ENCODE measurements at regions not wholly inside any gene's neighbourhood (a gene's known extent, or its start where the extent isn't known, plus 50 kb on each side); places are given as distances from the start of the nearest gene placed in this dataset.
A peak's percentile ranks its signal among the peaks of the same experiment; 100 is the strongest.

DNA sequence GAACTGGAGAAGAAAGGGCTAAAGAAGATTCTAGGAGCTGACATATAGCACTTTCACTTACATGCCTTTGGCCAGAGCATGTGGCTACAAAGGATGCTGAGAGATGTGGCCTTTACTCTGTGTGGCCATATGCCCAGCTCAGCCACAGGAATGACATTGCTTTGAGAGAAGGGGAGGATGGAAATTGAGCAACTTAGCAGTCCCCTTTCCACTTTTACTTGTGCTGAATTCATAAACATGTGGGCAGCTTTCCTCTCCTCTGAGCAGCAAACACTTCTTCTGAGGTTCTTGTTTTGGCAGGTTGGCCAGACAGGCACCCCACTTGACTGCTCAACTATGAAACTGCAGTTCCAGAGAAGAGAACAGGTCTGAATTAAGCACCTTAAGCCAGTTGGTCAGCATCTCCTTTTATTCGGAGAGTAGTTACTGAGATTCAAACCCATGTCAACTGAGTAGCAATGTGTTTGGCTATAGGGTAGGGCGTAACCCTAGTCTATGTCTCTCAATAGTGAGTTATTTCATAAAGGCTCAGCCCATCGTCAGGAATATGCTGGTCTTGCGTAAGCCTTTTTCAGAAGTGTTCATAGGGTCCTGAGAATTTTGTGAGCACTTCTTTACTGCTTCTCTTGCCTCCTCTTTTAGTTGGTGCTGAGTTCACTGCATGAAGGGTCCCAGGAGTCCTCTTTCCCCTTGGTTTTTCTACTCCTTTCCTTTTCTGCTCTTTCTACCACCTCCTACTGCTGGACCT, 134.5 kb downstream of the PALM2AKAP2 start:
- Mint-ChIP-seq H3K27ac (peak overlapping the region in 1 of 3 donors; percentile 20), H3K9me3 (no peaks in the 10 kb centered on the region), H3K4me1 (peaks cover 13 to 22% (median 17%) of the 10 kb centered on the region in 4 donors), H3K27me3 (no peaks in the 10 kb centered on the region), H3K4me3 (no peak overlapping the region), H3K36me3 (no peaks in the 10 kb centered on the region)
- H3K4me1 ChIP-seq (ENCODE audit: control insufficient read depth, insufficient read depth, low read length, poor library complexity, severe bottlenecking) = peaks cover 16% of the 10 kb centered on the region
- no peak overlapping the region for H3K27ac ChIP-seq (ENCODE audit: insufficient read depth, low read length, poor library complexity, severe bottlenecking)
- no peak for DNase-seq
- H3K36me3 ChIP-seq (ENCODE audit: control insufficient read depth, insufficient read depth, low read length) = no peaks in the 10 kb centered on the region
- no peaks in the 10 kb centered on the region for H3K9me3 ChIP-seq (ENCODE audit: control insufficient read depth in 2 of 2, low read length in 2 of 2)
- ATAC-seq (ENCODE audit: low read depth in 2 of 2) = no peak
- no peaks in the 10 kb centered on the region for H3K27me3 ChIP-seq (ENCODE audit: control insufficient read depth, insufficient read depth, low read length)
- H3K4me3 ChIP-seq (ENCODE audit: low read depth, low read length) = no peak overlapping the region

DNA sequence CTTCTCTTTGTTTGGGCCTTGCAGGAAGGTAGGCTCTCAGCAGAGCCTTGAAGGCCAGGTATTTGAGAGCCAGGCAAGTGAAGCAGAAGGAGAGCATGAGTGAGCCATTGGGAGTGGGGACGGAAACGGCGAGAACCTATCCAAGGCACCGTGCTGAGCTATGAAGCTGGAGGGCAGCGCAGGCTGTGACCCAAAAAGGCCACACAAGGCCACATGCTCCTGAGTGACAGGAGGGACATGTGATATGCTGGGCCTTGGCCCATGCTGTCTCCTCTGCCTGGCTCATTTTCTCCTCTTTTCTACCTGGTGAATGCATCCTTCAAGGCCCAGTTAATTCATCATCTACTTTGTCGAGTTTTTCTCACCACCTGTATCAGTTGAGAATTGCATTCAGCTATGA, 136.3 kb downstream of the PALM2AKAP2 start:
- Histone ChIP-seq H3K4me3 (ENCODE audit: low read depth, low read length) (no peak overlapping the region), H3K27ac (ENCODE audit: insufficient read depth, low read length, poor library complexity, severe bottlenecking) (no peak overlapping the region), H3K9me3 (ENCODE audit: control insufficient read depth in 2 of 2, low read length in 2 of 2) (no peaks in the 10 kb centered on the region), H3K4me1 (ENCODE audit: control insufficient read depth, insufficient read depth, low read length, poor library complexity, severe bottlenecking) (peaks cover 16% of the 10 kb centered on the region), H3K36me3 (ENCODE audit: control insufficient read depth, insufficient read depth, low read length) (no peaks in the 10 kb centered on the region), H3K27me3 (ENCODE audit: control insufficient read depth, insufficient read depth, low read length) (no peaks in the 10 kb centered on the region)
- Mint-ChIP-seq H3K27me3 (no peaks in the 10 kb centered on the region), H3K36me3 (no peaks in the 10 kb centered on the region), H3K27ac (peak overlapping the region in 1 of 3 donors; percentile 96), H3K4me3 (no peak overlapping the region), H3K4me1 (peaks cover 15 to 26% (median 20%) of the 10 kb centered on the region in 4 donors), H3K9me3 (no peaks in the 10 kb centered on the region)
- ATAC-seq (ENCODE audit: low read depth in 2 of 2) = no peak
- DNase-seq = no peak

DNA sequence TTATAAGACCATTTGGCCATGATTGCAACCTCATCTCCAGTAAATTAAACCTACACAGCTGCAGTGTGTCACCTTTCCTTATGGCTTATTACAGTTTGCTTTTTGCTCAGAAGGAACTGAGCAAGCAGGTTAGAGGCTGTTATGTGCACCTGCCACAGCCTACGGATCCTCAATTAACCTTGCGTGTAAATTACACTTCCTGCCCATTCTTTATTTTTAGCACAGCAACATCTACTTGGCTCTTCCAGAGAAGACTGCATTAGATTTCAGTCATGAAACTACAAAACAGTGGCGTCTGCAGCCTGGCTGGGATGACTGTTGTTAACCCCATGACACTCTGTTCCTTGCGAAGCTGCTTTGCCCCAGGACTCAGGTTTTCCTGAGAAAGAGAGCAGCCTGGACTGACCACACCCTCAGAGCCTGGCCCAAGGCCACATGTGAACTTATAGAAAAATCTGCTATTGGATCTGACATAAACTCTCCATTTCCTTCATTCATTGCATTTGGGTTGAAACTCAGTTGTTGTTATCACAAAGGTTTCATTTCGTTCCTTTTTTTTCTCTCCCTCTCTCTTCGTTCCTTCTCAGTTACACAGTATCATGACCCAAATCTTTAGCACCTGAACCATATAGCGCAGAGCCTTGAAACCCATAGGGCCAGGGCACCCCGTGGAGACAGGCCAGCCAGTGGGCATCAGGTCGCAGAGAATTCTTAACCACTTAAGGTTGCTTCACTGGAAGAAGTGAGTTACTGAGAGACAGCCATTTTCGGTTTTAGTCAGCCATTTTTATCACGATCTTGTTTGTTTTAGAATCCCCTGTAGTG, 138.6 kb downstream of the PALM2AKAP2 start:
- Histone ChIP-seq H3K9me3 (ENCODE audit: control insufficient read depth in 2 of 2, low read length in 2 of 2) (no peaks in the 10 kb centered on the region), H3K27ac (ENCODE audit: insufficient read depth, low read length, poor library complexity, severe bottlenecking) (peak overlapping the region; percentile 34), H3K27me3 (ENCODE audit: control insufficient read depth, insufficient read depth, low read length) (no peaks in the 10 kb centered on the region), H3K4me3 (ENCODE audit: low read depth, low read length) (peak overlapping the region; percentile 71), H3K4me1 (ENCODE audit: control insufficient read depth, insufficient read depth, low read length, poor library complexity, severe bottlenecking) (peaks cover 16% of the 10 kb centered on the region), H3K36me3 (ENCODE audit: control insufficient read depth, insufficient read depth, low read length) (no peaks in the 10 kb centered on the region)
- DNase-seq = peak in 2 of 3 donors; percentile 35 to 86
- Mint-ChIP-seq H3K36me3 (no peaks in the 10 kb centered on the region), H3K4me1 (peaks cover 15 to 26% (median 22%) of the 10 kb centered on the region in 4 donors), H3K4me3 (peak overlapping the region; percentile 55 to 79 (median 74)), H3K9me3 (no peaks in the 10 kb centered on the region), H3K27ac (peak overlapping the region; percentile 87 to 97 (median 96)), H3K27me3 (no peaks in the 10 kb centered on the region)
- ATAC-seq (ENCODE audit: low read depth in 2 of 2) = peak; percentile 73 to 85

DNA sequence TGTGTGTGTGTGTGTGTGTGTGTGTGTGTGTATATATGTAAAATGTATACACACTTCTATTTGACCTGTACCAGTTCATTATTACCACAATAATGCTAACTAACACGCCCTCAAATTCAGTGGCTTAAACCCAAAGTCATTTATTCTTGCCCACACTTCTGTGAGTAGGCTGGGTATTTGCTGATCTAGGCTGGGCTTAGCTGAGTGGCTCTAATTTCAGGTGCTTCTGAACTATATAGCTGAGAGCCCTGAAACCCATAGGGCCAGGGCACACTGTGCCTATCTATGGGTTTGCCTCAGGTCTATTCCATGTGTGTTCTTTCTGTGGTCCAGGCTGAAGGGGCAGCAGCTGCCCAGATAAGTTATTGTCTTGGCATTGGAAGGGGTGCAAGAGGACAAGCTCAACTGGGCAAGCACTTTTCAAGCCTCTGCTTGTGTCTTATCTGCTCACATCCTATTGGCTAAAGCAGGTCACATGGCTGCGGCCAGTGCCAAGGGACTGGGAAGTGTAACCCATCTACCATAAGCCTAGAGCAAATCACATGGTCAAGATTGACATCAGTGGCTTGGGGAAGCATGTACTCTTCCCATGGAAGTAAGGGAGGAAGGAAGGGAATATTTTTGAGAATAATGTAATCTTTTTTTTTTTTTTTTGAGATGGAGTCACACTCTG, 139.9 kb downstream of the PALM2AKAP2 start:
- H3K4me1 Mint-ChIP-seq = peaks cover 15 to 26% (median 22%) of the 10 kb centered on the region in 4 donors
- no peak overlapping the region for H3K4me3 Mint-ChIP-seq
- no peaks in the 10 kb centered on the region for H3K27me3 Mint-ChIP-seq
- Histone ChIP-seq H3K36me3 (ENCODE audit: control insufficient read depth, insufficient read depth, low read length) (no peaks in the 10 kb centered on the region), H3K4me1 (ENCODE audit: control insufficient read depth, insufficient read depth, low read length, poor library complexity, severe bottlenecking) (peaks cover 16% of the 10 kb centered on the region), H3K9me3 (ENCODE audit: control insufficient read depth in 2 of 2, low read length in 2 of 2) (no peaks in the 10 kb centered on the region), H3K27ac (ENCODE audit: insufficient read depth, low read length, poor library complexity, severe bottlenecking) (no peak overlapping the region), H3K27me3 (ENCODE audit: control insufficient read depth, insufficient read depth, low read length) (no peaks in the 10 kb centered on the region), H3K4me3 (ENCODE audit: low read depth, low read length) (no peak overlapping the region)
- H3K36me3 Mint-ChIP-seq = no peaks in the 10 kb centered on the region
- peak overlapping the region in 2 of 3 donors; percentile 6 to 39 for H3K27ac Mint-ChIP-seq
- DNase-seq = no peak
- no peaks in the 10 kb centered on the region for H3K9me3 Mint-ChIP-seq
- ATAC-seq (ENCODE audit: low read depth in 2 of 2) = no peak

DNA sequence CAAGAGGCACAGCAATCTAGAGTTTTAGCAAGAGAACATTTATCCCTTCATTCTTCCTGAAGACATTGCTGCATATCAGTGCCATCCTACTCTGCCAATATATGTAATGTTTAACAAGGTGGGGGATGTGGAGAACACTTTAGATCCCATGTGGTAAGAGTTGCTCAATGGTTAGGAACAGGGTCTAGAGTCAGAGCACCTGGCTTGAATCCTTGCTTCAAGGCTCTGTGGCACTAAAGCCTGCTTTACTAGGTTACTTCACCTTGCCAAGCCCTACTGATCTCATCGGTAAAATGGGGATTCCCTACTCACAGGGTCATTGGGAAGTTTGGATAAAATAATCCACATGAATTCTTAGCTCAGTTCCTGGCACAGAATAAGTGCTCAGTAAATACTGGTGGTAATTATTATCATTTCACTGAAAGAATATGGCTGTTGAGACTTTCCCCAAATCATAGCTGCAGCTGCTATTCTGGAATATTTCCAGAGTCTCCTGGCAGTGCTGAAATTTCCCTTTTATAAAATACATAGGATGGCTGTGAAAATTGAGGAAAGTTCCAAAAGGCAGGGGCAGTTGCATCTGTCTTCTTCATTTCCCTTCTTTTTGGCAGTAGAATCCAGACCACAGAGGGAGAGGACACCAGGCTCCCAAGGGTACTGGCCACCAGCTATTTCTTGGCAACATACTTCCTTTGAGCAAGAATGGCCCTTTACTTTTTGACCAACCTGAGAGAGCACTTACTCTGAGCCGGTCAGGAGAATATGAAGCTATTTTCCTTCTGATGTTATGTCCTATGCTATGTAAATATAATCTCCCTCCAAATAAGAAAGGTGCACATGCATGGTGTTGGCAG, 142.8 kb downstream of the PALM2AKAP2 start:
- Histone ChIP-seq H3K27ac (ENCODE audit: insufficient read depth, low read length, poor library complexity, severe bottlenecking) (no peak overlapping the region), H3K4me3 (ENCODE audit: low read depth, low read length) (no peak overlapping the region), H3K4me1 (ENCODE audit: control insufficient read depth, insufficient read depth, low read length, poor library complexity, severe bottlenecking) (peaks cover 16% of the 10 kb centered on the region), H3K27me3 (ENCODE audit: control insufficient read depth, insufficient read depth, low read length) (no peaks in the 10 kb centered on the region), H3K9me3 (ENCODE audit: control insufficient read depth in 2 of 2, low read length in 2 of 2) (no peaks in the 10 kb centered on the region), H3K36me3 (ENCODE audit: control insufficient read depth, insufficient read depth, low read length) (no peaks in the 10 kb centered on the region)
- no peak for DNase-seq
- Mint-ChIP-seq H3K4me1 (peaks cover 13 to 19% (median 16%) of the 10 kb centered on the region in 4 donors), H3K36me3 (no peaks in the 10 kb centered on the region), H3K9me3 (no peaks in the 10 kb centered on the region), H3K27ac (peak overlapping the region in 1 of 3 donors; percentile 20), H3K4me3 (peak overlapping the region in 1 of 4 donors; percentile 38), H3K27me3 (no peaks in the 10 kb centered on the region)
- ATAC-seq (ENCODE audit: low read depth in 2 of 2) = no peak

DNA sequence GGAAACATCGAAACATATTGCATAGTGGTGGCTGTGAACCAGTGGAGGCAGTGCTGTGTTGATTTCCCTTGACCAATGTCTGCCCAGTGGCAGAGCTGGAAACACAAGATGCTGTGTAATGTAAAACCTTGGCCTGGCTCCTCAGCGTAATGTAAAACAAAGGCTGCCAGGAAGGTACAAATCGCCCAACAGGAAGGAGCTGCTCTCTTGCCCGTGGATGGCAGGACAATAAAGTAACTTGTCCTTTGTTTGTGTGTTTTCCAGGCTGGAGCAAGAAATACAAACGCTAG, 143.4 kb downstream of the PALM2AKAP2 start:
- Mint-ChIP-seq H3K4me3 (no peak overlapping the region), H3K27ac (peak overlapping the region in 1 of 3 donors; percentile 20), H3K36me3 (no peaks in the 10 kb centered on the region), H3K9me3 (no peaks in the 10 kb centered on the region), H3K4me1 (peaks cover 7 to 15% (median 12%) of the 10 kb centered on the region in 4 donors), H3K27me3 (no peaks in the 10 kb centered on the region)
- H3K4me1 ChIP-seq (ENCODE audit: control insufficient read depth, insufficient read depth, low read length, poor library complexity, severe bottlenecking) = peaks cover 11% of the 10 kb centered on the region
- H3K36me3 ChIP-seq (ENCODE audit: control insufficient read depth, insufficient read depth, low read length) = no peaks in the 10 kb centered on the region
- no peak for DNase-seq
- no peaks in the 10 kb centered on the region for H3K9me3 ChIP-seq (ENCODE audit: control insufficient read depth in 2 of 2, low read length in 2 of 2)
- H3K27ac ChIP-seq (ENCODE audit: insufficient read depth, low read length, poor library complexity, severe bottlenecking) = no peak overlapping the region
- no peak overlapping the region for H3K4me3 ChIP-seq (ENCODE audit: low read depth, low read length)
- no peaks in the 10 kb centered on the region for H3K27me3 ChIP-seq (ENCODE audit: control insufficient read depth, insufficient read depth, low read length)
- no peak for ATAC-seq (ENCODE audit: low read depth in 2 of 2)

DNA sequence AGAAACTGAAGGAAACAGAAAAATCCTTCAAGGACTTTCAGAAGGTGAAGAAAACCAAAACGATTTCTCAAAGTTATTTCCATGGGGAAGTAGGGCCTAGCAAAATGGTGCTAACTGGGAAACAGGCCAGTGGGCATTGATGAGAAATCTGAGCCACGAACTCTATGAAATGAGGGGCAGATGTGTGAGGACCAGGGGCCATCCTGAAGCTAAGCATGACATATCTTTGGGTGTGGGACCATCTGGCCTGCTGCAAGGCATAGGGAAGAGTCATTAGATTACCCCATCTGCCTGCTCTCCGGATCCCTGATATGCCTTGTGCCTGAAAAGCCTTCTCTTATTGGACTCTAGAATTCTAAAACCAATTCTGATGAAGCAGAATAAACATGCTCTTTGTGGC, 143.8 kb downstream of the PALM2AKAP2 start:
- no peak overlapping the region for H3K4me3 ChIP-seq (ENCODE audit: low read depth, low read length)
- Mint-ChIP-seq H3K36me3 (no peaks in the 10 kb centered on the region), H3K27ac (peak overlapping the region in 1 of 3 donors; percentile 20), H3K4me3 (no peak overlapping the region), H3K27me3 (no peaks in the 10 kb centered on the region), H3K9me3 (no peaks in the 10 kb centered on the region), H3K4me1 (peaks cover 4 to 13% (median 8%) of the 10 kb centered on the region in 4 donors)
- no peaks in the 10 kb centered on the region for H3K9me3 ChIP-seq (ENCODE audit: control insufficient read depth in 2 of 2, low read length in 2 of 2)
- no peak for DNase-seq
- no peaks in the 10 kb centered on the region for H3K36me3 ChIP-seq (ENCODE audit: control insufficient read depth, insufficient read depth, low read length)
- peaks cover 7% of the 10 kb centered on the region for H3K4me1 ChIP-seq (ENCODE audit: control insufficient read depth, insufficient read depth, low read length, poor library complexity, severe bottlenecking)
- no peaks in the 10 kb centered on the region for H3K27me3 ChIP-seq (ENCODE audit: control insufficient read depth, insufficient read depth, low read length)
- ATAC-seq (ENCODE audit: low read depth in 2 of 2) = no peak
- H3K27ac ChIP-seq (ENCODE audit: insufficient read depth, low read length, poor library complexity, severe bottlenecking) = no peak overlapping the region
